Endometrium (tissue), 2 donors: ENCODE measurements at regions not wholly inside any gene's neighbourhood (a gene's known extent, or its start where the extent isn't known, plus 50 kb on each side); places are given as distances from the start of the nearest gene placed in this dataset.

Source experiments
- FAIRE-seq: peaks from 2 replicates; lab custom pipeline; 2012; peaks lifted over from hg19 to GRCh38; lab: Jason Lieb, UNC
- donor health status: control.
- donor health status: control.

GRCh38 chr9:82621447-82621846, 441.5 kb downstream of the RASEF start:
- no peak for FAIRE-seq

- no peak for FAIRE-seq
Observed at GRCh38 chr9:82637368-82637767, 425.6 kb downstream of the RASEF start.

- FAIRE-seq = no peak
Observed at GRCh38 chr9:82645600-82645999, 417.3 kb downstream of the RASEF start.

- FAIRE-seq = no peak
Observed at GRCh38 chr9:82650368-82650767, 412.6 kb downstream of the RASEF start.

GRCh38 chr9:82651474-82651873, 411.5 kb downstream of the RASEF start:
- no peak for FAIRE-seq

- FAIRE-seq = no peak
Observed at GRCh38 chr9:82665324-82665723, 397.6 kb downstream of the RASEF start.

- FAIRE-seq = no peak
Observed at GRCh38 chr9:82668689-82669199, 394.2 kb downstream of the RASEF start.

- no peak for FAIRE-seq
Observed at GRCh38 chr9:82670000-82670399, 392.9 kb downstream of the RASEF start.

GRCh38 chr9:82670726-82671125, 392.2 kb downstream of the RASEF start:
- FAIRE-seq = no peak

GRCh38 chr9:82673201-82673600, 389.7 kb downstream of the RASEF start:
- no peak for FAIRE-seq

- FAIRE-seq = no peak
Observed at GRCh38 chr9:82673919-82674318, 389.0 kb downstream of the RASEF start.

- FAIRE-seq = no peak
Observed at GRCh38 chr9:82675102-82675501, 387.8 kb downstream of the RASEF start.

GRCh38 chr9:82675605-82676004, 387.3 kb downstream of the RASEF start:
- FAIRE-seq = no peak

GRCh38 chr9:82677086-82677485, 385.9 kb downstream of the RASEF start:
- no peak for FAIRE-seq

- FAIRE-seq = no peak
Observed at GRCh38 chr9:82679472-82679871, 383.5 kb downstream of the RASEF start.

GRCh38 chr9:82680179-82680935, 382.6 kb downstream of the RASEF start:
- FAIRE-seq = no peak

- FAIRE-seq = no peak
Observed at GRCh38 chr9:82681809-82682208, 381.1 kb downstream of the RASEF start.

- no peak for FAIRE-seq
Observed at GRCh38 chr9:82682431-82682830, 380.5 kb downstream of the RASEF start.

- FAIRE-seq = no peak
Observed at GRCh38 chr9:82695704-82696103, 367.2 kb downstream of the RASEF start.

GRCh38 chr9:82706786-82707185, 356.2 kb downstream of the RASEF start:
- no peak for FAIRE-seq

- no peak for FAIRE-seq
Observed at GRCh38 chr9:82716821-82717220, 346.1 kb downstream of the RASEF start.

- FAIRE-seq = no peak
Observed at GRCh38 chr9:82720515-82720914, 342.4 kb downstream of the RASEF start.

- FAIRE-seq = no peak
Observed at GRCh38 chr9:82721593-82721992, 341.3 kb downstream of the RASEF start.

GRCh38 chr9:82722051-82722450, 340.9 kb downstream of the RASEF start:
- no peak for FAIRE-seq
